ENCODE measurements at regions not wholly inside any gene's neighbourhood (a gene's known extent, or its start where the extent isn't known, plus 50 kb on each side); places are given as distances from the start of the nearest gene placed in this dataset.

DNA sequence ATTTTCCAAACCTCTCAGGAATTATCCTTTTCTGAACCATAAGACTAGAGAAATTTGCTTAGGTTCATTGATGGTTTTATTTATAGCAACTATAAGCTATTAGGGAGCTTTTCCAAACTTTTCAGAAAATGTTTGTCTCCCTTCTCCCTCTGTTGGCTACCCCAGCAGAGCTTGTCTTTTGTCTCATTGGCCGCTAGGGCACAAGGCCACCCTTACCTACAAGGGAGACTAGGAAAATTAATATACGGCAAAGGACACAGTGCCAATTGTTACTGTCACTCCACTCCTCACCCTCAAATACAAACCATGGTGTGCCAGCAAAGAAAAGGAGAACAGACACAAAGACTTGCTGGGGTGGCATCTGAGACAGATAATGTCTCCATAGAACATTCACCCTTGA, 471.4 kb downstream of the XPNPEP1 start:
- TF ChIP-seq, protein P1, sequence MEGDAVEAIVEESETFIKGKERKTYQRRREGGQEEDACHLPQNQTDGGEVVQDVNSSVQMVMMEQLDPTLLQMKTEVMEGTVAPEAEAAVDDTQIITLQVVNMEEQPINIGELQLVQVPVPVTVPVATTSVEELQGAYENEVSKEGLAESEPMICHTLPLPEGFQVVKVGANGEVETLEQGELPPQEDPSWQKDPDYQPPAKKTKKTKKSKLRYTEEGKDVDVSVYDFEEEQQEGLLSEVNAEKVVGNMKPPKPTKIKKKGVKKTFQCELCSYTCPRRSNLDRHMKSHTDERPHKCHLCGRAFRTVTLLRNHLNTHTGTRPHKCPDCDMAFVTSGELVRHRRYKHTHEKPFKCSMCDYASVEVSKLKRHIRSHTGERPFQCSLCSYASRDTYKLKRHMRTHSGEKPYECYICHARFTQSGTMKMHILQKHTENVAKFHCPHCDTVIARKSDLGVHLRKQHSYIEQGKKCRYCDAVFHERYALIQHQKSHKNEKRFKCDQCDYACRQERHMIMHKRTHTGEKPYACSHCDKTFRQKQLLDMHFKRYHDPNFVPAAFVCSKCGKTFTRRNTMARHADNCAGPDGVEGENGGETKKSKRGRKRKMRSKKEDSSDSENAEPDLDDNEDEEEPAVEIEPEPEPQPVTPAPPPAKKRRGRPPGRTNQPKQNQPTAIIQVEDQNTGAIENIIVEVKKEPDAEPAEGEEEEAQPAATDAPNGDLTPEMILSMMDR (IDR thresholded peaks at IDR 0.05; ENCODE audit: insufficient read depth, low read depth, low read length) = no peak
- no peak overlapping the region for H3K4me3 ChIP-seq (ENCODE audit: low read depth, low read length)
- DNase-seq (ENCODE audit: low read depth) = no peak

DNA sequence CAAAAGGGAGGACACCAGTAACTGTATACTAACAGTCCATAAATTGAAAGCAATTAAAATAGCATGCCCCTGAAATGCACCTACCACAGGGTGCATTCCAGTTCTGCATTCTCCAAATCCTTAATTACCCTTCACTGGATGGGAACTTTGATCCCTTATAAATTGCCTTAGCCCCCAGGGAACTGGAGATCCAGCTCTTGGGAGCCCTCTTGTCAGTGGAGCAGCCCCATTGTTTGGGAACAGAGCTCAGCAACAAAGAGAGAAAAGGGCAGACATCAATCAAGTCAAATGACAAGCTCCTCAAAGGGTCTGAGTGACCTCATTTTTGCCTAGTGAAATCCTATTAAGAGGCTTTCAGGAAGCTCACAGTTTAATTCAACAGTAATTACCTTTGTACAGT, 472.6 kb downstream of the XPNPEP1 start:
- DNase-seq (ENCODE audit: low read depth) = no peak
- no peak overlapping the region for H3K4me3 ChIP-seq (ENCODE audit: low read depth, low read length)
- TF ChIP-seq, protein P1 (IDR thresholded peaks at IDR 0.05; ENCODE audit: insufficient read depth, low read depth, low read length) = no peak

DNA sequence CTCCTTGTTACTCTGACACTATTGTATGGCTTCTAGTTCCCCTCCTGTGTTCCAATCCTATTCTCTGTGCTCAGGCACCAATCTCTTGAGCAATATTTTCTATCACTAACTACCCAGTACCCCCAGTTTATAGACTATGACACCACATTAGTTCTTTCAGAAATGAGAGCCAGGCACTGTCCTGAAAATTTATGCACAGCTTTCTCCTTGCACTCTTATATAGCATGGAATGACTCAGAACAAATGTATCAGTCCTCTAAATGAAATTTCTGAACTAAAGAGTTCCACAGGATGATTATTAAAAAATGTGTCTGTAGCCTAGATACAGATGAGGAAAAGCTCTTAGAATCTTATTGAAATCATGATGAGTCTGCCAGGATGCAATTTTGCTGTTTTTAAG, 489.9 kb downstream of the XPNPEP1 start:
- H3K4me3 ChIP-seq (ENCODE audit: low read depth, low read length) = no peak overlapping the region
- no peak for DNase-seq (ENCODE audit: low read depth)
- TF ChIP-seq, protein P1 (IDR thresholded peaks at IDR 0.05; ENCODE audit: insufficient read depth, low read depth, low read length) = no peak

DNA sequence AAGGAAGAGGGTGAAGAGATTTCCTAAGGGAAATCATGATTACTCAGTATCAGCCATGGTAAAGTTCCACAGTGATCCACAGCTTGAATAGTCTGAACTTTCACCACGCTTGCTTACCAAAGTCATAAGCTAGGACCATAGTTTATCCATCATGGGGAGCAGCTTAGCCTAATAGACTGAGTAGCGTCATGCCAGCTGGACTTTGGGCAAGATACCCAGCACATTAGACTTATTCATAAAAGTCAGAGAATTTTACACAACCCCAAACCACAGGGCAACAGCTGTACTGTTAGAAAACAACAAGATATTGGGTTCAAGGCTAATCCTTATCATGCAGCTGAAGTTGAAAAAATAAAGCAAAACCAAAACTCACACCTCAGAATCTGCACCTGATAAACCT, 491.0 kb downstream of the XPNPEP1 start:
- no peak for DNase-seq (ENCODE audit: low read depth)
- H3K4me3 ChIP-seq (ENCODE audit: low read depth, low read length) = no peak overlapping the region
- TF ChIP-seq, protein P1 (IDR thresholded peaks at IDR 0.05; ENCODE audit: insufficient read depth, low read depth, low read length) = no peak

DNA sequence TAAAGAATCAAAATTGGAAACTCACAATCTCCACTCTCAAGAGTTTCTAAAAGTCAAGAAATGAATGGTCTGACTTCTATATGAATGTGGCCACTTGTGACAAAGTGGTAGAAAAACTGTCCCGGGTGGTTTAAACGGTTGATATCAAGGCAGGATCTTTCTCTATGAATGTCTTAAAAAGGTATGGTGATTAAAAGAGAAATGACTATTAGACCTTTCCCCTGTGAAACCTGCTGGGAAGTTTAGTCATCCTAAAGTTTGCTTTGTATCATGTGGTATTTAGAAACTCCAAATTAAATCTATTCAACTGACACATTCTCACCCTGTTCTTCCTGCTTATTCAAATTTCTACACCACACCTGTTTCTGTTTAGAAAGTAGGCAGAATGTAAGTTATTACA, 492.5 kb downstream of the XPNPEP1 start:
- no peak for DNase-seq (ENCODE audit: low read depth)
- no peak overlapping the region for H3K4me3 ChIP-seq (ENCODE audit: low read depth, low read length)
- TF ChIP-seq, protein P1 (IDR thresholded peaks at IDR 0.05; ENCODE audit: insufficient read depth, low read depth, low read length) = no peak

DNA sequence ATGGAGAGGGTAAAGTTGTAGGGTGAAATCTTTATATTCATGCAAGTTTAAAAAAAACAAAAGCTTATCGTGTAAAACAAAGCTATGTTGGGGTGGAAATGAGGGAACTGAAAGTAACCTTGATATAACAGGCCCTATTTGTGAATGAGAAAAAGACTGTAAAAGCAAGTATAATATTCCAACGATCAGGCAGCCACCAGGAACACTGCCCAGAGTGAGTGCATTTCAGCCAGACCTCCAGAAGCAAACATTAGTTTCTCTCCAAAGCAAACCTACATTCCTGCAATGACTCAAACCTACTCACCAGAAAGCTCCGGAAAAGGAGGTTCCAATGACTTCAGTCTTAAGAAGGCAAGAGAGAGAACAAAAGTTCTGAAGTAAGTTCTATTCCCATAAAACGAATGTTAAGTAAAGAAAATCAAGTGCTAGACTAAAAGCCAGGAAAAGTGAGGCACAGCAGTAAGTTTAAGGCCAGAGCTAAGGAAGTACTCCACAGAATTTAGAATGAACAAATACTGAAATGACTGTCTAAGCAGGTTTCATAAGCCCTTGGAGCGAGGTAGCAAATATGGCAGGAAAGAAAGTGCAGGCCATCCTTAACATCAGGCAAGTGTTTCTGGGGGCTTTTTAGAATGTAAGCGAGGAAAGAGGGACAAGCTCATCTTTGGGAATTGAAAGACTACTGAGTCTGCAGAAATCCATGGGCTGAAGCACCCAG, 493.1 kb downstream of the XPNPEP1 start:
- TF ChIP-seq, protein P1 (IDR thresholded peaks at IDR 0.05; ENCODE audit: insufficient read depth, low read depth, low read length) = no peak
- no peak overlapping the region for H3K4me3 ChIP-seq (ENCODE audit: low read depth, low read length)
- peak; percentile 62 for DNase-seq (ENCODE audit: low read depth)

All from fibroblast of villous mesenchyme (primary cell).